ENCODE measurements at regions not wholly inside any gene's neighbourhood (a gene's known extent, or its start where the extent isn't known, plus 50 kb on each side); places are given as distances from the start of the nearest gene placed in this dataset.
A peak's percentile ranks its signal among the peaks of the same experiment; 100 is the strongest.
"Not testable (repeated sequence)": the region's sequence is repeated elsewhere in the genome, so short reads cannot be mapped to it uniquely, and the experiment has no call there.

DNA sequence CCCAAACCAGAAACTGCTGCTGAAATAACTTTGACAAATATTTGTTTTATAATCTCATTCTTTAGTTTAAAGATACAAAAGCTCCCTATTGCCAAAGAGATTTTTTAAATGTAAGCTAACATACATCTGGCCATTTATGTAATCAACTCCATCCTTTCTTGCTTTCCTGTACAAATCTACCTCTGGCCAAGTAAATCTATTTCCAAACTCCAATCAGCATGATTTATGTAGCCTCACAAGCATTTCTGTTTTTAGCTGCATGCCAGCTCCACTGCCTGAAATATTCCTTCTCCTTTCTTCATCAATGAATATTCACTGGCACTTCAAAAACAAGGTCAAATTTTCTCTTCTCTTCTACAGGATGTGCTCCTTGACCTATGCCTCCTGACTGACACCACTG lies 80.0 kb downstream of the SHOX2 start:
- Histone ChIP-seq H3K27me3 (no peaks in the 10 kb centered on the region), H3K36me3 (no peaks in the 10 kb centered on the region), H3K9me3 (no peaks in the 10 kb centered on the region), H3K4me3 (ENCODE audit: low read depth, low read length) (no peak overlapping the region), H3K4me1 (no peaks in the 10 kb centered on the region)
- DNase-seq: no peak
- TF ChIP-seq, protein P1, sequence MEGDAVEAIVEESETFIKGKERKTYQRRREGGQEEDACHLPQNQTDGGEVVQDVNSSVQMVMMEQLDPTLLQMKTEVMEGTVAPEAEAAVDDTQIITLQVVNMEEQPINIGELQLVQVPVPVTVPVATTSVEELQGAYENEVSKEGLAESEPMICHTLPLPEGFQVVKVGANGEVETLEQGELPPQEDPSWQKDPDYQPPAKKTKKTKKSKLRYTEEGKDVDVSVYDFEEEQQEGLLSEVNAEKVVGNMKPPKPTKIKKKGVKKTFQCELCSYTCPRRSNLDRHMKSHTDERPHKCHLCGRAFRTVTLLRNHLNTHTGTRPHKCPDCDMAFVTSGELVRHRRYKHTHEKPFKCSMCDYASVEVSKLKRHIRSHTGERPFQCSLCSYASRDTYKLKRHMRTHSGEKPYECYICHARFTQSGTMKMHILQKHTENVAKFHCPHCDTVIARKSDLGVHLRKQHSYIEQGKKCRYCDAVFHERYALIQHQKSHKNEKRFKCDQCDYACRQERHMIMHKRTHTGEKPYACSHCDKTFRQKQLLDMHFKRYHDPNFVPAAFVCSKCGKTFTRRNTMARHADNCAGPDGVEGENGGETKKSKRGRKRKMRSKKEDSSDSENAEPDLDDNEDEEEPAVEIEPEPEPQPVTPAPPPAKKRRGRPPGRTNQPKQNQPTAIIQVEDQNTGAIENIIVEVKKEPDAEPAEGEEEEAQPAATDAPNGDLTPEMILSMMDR (IDR thresholded peaks at IDR 0.05; ENCODE audit: low read depth, low read length): no peak

DNA sequence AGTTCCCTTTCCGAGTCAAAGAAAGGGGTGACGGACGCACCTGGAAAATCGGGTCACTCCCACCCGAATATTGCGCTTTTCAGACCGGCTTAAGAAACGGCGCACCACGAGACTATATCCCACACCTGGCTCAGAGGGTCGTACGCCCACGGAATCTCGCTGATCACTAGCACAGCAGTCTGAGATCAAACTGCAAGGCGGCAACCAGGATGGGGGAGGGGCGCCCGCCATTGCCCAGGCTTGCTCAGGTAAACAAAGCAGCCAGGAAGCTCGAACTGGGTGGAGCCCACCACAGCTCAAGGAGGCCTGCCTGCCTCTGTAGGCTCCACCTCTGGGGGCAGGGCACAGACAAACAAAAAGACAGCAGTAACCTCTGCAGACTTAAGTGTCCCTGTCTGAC lies 86.3 kb downstream of the SHOX2 start:
- not testable (repeated sequence) for H3K4me3 ChIP-seq (ENCODE audit: low read depth, low read length); H3K4me1 ChIP-seq; H3K9me3 ChIP-seq; H3K27me3 ChIP-seq; H3K36me3 ChIP-seq; DNase-seq

DNA sequence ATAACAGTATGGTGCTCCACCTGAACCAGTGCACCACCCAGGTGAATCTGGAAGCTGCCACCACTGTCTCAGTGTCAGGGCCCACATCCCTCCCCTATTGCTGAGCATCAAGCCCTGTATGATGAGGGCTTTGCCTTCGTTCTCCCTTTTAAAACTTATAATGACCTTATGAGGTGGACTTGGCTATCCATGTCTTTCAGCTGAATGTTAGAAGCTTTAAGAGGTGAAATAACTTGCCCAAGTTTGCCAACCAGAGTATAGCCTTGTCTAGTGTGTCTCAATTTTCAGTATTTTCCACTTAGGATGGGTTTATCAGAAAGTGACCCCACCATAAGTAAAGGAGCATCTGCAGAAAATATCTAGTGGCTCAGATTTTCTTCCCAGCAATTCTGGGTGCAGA lies 87.8 kb downstream of the SHOX2 start:
- Histone ChIP-seq H3K9me3 (no peaks in the 10 kb centered on the region), H3K27me3 (no peaks in the 10 kb centered on the region), H3K36me3 (no peaks in the 10 kb centered on the region), H3K4me3 (ENCODE audit: low read depth, low read length) (no peak overlapping the region), H3K4me1 (no peaks in the 10 kb centered on the region)
- DNase-seq: no peak
- TF ChIP-seq, protein P1 (IDR thresholded peaks at IDR 0.05; ENCODE audit: low read depth, low read length): no peak

DNA sequence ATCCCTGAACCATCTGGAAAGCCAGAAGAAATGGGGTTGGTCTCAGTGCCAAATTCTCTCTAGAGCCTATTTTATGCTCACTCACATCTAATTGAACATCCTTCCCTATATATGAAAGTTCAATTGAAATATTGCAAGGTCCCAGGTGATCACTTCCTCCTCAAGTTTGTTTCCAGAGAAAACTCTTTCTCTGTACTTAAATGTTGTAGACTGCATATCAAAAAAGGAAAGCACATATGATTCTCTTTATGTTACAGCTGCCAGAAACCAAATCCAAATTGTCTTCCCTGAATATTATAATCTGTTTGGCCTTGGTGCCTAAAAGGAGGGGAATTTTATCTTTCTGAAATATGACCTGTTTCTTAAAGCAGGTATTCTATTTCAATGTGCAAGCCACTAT lies 93.3 kb downstream of the SHOX2 start:
- no peak for DNase-seq
- no peak overlapping the region for H3K4me3 ChIP-seq (ENCODE audit: low read depth, low read length)
- no peaks in the 10 kb centered on the region for H3K4me1 ChIP-seq
- H3K9me3 ChIP-seq: 0 out of 2 replicates have a peak, but pooled peaks cover 3% of the 10 kb centered on the region
- TF ChIP-seq, protein P1 (IDR thresholded peaks at IDR 0.05; ENCODE audit: low read depth, low read length): no peak
- H3K36me3 ChIP-seq: no peaks in the 10 kb centered on the region
- H3K27me3 ChIP-seq: no peaks in the 10 kb centered on the region

DNA sequence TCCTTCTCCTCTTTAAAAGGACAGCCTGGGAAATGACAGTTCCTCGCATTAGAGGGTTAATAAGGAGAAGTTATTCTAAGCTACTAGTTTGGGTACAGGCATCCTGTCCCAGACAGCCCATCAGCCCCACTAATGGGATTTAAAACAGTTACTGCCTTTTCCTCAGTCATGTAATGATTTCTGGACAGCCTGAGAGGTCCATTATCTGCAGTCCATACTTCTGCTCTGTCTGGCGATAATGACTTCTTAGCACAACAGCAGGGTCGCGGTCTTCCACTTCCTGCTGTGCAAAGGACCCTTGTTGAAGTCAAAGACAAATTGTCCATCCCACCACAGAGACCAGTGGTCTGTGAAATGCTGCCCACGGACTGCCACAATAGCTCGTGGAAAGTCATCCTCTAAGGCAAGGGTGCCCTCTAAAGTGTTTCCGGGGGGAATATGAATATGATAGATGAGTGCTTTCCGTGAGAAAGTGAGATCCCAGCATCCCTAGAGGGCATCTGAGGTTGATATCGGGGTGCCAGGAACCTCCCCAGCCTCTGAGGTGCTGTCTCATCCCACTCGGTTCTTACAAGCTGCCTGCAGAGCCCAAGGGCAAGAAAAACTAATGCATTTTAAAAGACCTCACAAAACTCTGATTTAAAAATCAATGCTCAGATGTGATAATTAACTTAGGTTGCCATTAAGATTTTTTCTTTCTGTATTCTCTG lies 100.7 kb downstream of the SHOX2 start:
- Histone ChIP-seq H3K4me3 (ENCODE audit: low read depth, low read length) (peak overlapping the region; percentile 42), H3K27me3 (no peaks in the 10 kb centered on the region), H3K36me3 (no peaks in the 10 kb centered on the region), H3K4me1 (peaks cover 2% of the 10 kb centered on the region; the same call in 1 of the 2 replicates), H3K9me3 (0 out of 2 replicates have a peak, but pooled peaks cover 3% of the 10 kb centered on the region)
- TF ChIP-seq, protein P1 (IDR thresholded peaks at IDR 0.05; ENCODE audit: low read depth, low read length): no peak
- DNase-seq: peak; percentile 65

DNA sequence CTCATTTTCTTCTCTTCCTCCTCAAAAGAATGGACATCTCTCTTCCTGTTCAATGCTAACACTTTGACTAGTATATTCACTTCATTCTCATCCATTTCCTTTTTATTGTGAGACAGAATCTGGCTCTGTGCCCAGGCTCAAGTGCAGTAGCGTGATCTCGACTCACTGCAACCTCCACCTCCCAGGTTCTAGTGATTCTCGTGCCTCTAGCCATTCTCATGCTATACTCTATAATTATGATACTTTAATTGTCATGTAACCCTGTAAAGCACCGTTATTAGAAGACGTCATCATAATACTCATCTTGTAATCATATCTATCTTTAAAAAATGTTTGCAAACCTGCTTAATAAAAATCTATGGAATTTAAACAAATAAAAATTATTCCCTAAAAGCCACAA lies 107.0 kb downstream of the SHOX2 start:
- no peak for DNase-seq
- no peaks in the 10 kb centered on the region for H3K4me1 ChIP-seq
- TF ChIP-seq, protein P1 (IDR thresholded peaks at IDR 0.05; ENCODE audit: low read depth, low read length): no peak
- no peaks in the 10 kb centered on the region for H3K27me3 ChIP-seq
- H3K9me3 ChIP-seq: no peaks in the 10 kb centered on the region
- no peak overlapping the region for H3K4me3 ChIP-seq (ENCODE audit: low read depth, low read length)
- no peaks in the 10 kb centered on the region for H3K36me3 ChIP-seq
